Stimulated activated naive CD8-positive, alpha-beta T cell treated with anti-CD3 and anti-CD28 coated beads, Interleukin-15, Interleukin-2, amounts not matched to agents 100 ng/mL and 50 ng/mL, for 24 hours (primary cell): ENCODE measurements at regions not wholly inside any gene's neighbourhood (a gene's known extent, or its start where the extent isn't known, plus 50 kb on each side); places are given as distances from the start of the nearest gene placed in this dataset.
"Not testable (repeated sequence)": the region's sequence is repeated elsewhere in the genome, so short reads cannot be mapped to it uniquely, and the experiment has no call there.

Experiments used
- H3K27ac Mint-ChIP-seq: one replicate; pipeline ENCODE4 v1.8.0; 2021; ENCODE audit warnings: mild to moderate bottlenecking, mixed read lengths
- H3K27me3 Mint-ChIP-seq: one replicate; pipeline ENCODE4 v1.8.0; 2021; ENCODE audit warnings: mixed read lengths
- H3K36me3 Mint-ChIP-seq: one replicate; pipeline ENCODE4 v1.8.0; 2021; ENCODE audit warnings: low read depth, mixed read lengths
- H3K4me1 Mint-ChIP-seq: one replicate; pipeline ENCODE4 v1.8.0; 2021; ENCODE audit warnings: low read depth, mixed read lengths
- H3K4me3 Mint-ChIP-seq: one replicate; pipeline ENCODE4 v1.8.0; 2021; ENCODE audit warnings: mild to moderate bottlenecking, mixed read lengths
- H3K9me3 Mint-ChIP-seq: one replicate; pipeline ENCODE4 v1.8.0; 2021; ENCODE audit warnings: mixed read lengths

- no peak overlapping the region for H3K4me3 Mint-ChIP-seq
- H3K9me3 Mint-ChIP-seq, result no peaks in the 10 kb centered on the region
- H3K36me3 Mint-ChIP-seq, result no peaks in the 10 kb centered on the region
- no peaks in the 10 kb centered on the region for H3K27me3 Mint-ChIP-seq
- H3K4me1 Mint-ChIP-seq, result peaks cover 10% of the 10 kb centered on the region
- H3K27ac Mint-ChIP-seq, result peak overlapping the region; percentile 4
Observed at GRCh38 chr13:50636007-50636704, 207.3 kb downstream of the DLEU7 start.

DNA sequence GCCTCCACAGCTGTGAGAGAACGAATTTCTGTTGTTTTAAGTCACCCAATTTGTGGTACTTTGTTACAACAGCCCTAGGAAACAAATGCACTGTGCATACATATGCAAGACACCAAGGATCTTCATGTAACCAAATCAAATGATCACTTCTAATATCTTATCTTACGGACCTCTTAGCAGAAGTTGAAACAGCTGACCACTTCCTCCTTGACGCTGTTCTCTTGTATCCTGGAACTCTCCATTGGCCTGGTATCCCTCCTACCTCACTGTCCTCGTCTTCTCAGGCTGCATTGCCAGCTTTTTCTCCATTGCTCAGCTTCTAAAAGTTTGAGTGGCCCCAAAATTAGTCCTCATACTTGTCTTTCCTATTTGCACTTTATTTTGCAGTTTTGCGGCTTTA, 200.4 kb downstream of the DLEU7 start:
- Mint-ChIP-seq H3K9me3 (no peaks in the 10 kb centered on the region), H3K4me1 (no peaks in the 10 kb centered on the region), H3K27ac (no peak overlapping the region), H3K36me3 (no peaks in the 10 kb centered on the region), H3K27me3 (no peaks in the 10 kb centered on the region), H3K4me3 (no peak overlapping the region)

DNA sequence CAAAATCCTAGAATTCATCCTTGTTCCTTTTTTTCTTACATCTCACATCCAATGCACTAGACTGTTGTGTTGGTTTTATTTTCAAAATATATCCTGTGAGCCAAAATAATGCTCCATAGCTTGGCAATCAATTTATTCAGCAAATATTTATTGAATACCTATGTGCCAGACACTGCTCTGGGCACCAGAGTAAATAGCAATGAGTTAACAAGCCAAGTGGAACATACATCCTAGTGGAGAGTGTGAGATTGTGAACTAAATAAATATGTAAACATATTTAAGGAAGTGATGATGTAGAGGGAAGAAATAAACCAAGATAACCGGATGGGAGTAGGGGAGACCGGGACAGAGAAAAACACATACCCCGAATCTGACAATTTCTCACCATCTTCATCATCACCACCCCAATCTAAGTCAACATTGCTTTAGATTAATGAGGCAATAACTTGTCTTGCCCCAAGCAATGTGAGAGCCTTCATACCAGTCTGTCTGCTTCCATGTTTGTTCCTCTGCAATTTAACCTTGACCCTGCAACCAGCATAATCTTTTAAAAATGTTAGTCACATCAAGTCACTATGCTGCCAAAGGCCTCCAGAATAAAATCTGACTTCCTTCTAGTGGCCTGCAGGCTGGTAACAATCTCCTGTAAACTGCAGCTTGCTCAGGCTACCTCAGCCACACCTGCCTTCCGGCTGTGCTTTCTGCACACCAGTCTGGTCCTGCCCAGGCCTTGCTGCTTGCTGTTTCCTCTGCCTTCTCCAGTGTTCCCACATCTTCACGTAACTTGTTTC, 199.2 kb downstream of the DLEU7 start:
- Mint-ChIP-seq H3K27ac (no peak overlapping the region), H3K4me3 (no peak overlapping the region), H3K27me3 (no peaks in the 10 kb centered on the region)

GRCh38 chr13:50645092-50645491, 198.4 kb downstream of the DLEU7 start:
- no peaks in the 10 kb centered on the region for H3K27me3 Mint-ChIP-seq
- H3K9me3 Mint-ChIP-seq, result no peaks in the 10 kb centered on the region
- no peak overlapping the region for H3K4me3 Mint-ChIP-seq
- no peaks in the 10 kb centered on the region for H3K36me3 Mint-ChIP-seq
- H3K4me1 Mint-ChIP-seq, result no peaks in the 10 kb centered on the region
- H3K27ac Mint-ChIP-seq, result no peak overlapping the region

More for the DNA sequence above, 199.2 kb downstream of the DLEU7 start:
- H3K9me3 Mint-ChIP-seq, result no peaks in the 10 kb centered on the region
- H3K4me1 Mint-ChIP-seq, result no peaks in the 10 kb centered on the region
- H3K36me3 Mint-ChIP-seq, result no peaks in the 10 kb centered on the region

- no peak overlapping the region for H3K27ac Mint-ChIP-seq
- H3K36me3 Mint-ChIP-seq, result no peaks in the 10 kb centered on the region
- H3K9me3 Mint-ChIP-seq, result no peaks in the 10 kb centered on the region
- H3K4me3 Mint-ChIP-seq, result no peak overlapping the region
- H3K27me3 Mint-ChIP-seq, result no peaks in the 10 kb centered on the region
- peaks cover 6% of the 10 kb centered on the region for H3K4me1 Mint-ChIP-seq
Observed at GRCh38 chr13:50646070-50646469, 197.4 kb downstream of the DLEU7 start.

DNA sequence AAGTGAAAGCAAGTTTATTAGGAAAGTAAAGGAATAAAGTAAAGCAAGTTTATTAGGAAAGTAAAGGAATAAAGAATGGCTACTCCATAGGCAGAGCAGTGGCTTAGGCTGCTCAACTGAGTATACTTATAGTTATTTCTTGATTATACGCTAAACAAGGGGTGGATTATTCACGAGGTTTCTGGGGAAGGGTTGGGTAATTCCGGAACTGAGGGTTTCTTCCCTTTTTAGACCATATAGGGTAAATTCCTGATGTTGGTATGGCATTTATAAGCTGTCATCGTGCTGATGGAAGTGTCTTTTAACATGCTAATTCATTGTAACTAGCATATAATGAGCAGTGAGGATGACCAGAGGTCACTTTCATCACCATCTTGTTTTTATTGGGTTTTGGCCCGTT, 194.3 kb downstream of the DLEU7 start:
- H3K27ac Mint-ChIP-seq, result no peak overlapping the region
- peaks cover 8% of the 10 kb centered on the region for H3K4me1 Mint-ChIP-seq
- no peak overlapping the region for H3K4me3 Mint-ChIP-seq
- no peaks in the 10 kb centered on the region for H3K36me3 Mint-ChIP-seq
- H3K9me3 Mint-ChIP-seq, result no peaks in the 10 kb centered on the region
- no peaks in the 10 kb centered on the region for H3K27me3 Mint-ChIP-seq

DNA sequence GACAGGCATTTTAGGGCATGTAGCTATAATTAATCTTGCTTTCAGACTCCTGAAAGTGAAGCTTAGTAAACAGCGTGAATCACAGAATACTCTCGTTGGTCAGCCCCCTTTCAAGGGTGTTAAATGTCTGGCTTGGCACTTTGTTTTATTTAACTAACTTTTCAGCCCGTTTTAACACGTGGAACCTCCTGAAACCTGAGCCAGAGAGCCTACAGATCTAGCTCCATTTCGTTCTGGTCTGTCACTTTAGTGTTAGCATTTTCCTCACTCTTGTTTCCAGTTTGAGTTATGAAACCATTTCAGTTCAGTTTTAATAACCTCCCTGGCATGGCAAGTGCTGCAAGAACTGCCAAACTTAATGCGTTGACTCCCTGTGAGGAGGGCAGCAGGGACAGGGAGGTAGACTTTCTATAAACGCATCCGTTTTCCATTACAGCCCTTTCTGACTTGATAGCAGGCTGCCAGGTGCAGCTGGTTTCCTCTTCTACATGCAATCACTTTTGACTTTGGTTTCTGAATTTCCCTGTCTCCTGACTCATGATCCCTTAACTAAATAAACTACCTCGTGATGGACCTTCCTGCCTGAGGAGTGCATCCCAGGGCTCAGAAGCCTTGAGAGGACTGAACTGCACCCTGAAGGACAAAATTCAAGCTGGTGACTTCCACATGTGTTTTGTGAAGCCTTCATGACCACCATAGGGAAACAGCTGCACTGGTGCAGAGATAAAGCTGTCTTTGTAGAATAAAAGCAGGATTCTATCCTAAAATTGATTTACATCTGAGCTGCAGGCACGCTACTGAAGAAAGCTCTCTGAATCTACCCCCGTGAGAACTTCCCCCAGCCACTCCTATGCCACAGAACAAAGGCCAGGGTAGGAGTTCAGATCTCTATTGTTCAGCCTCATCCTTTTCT, 192.6 kb downstream of the DLEU7 start:
- Mint-ChIP-seq H3K27me3 (no peaks in the 10 kb centered on the region), H3K27ac (no peak overlapping the region), H3K9me3 (no peaks in the 10 kb centered on the region), H3K4me3 (no peak overlapping the region), H3K4me1 (peaks cover 8% of the 10 kb centered on the region), H3K36me3 (no peaks in the 10 kb centered on the region)

GRCh38 chr13:50651922-50652321, 191.6 kb downstream of the DLEU7 start:
- H3K27me3 Mint-ChIP-seq, result no peaks in the 10 kb centered on the region
- H3K9me3 Mint-ChIP-seq, result no peaks in the 10 kb centered on the region
- no peak overlapping the region for H3K4me3 Mint-ChIP-seq

DNA sequence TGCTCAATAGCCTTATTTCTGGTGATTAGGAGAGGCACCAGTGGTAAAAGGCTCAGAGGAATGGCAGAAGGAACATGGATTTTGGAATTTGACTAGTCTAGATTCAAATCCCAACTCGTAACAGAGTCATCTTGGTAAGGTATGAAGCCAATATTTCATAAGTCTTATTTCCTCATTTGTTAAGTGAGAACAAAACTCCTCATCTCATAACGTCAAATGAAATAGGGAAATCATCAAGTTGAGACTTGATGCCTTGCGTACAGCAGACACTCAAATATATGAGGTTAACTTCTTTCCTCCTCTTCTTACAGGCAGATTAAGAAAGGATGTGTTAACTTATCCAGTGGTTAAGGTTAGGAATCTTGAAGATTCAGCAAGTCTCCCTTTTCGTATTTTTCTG, 189.2 kb downstream of the DLEU7 start:
- no peak overlapping the region for H3K27ac Mint-ChIP-seq
- H3K27me3 Mint-ChIP-seq, result no peaks in the 10 kb centered on the region
- no peaks in the 10 kb centered on the region for H3K36me3 Mint-ChIP-seq
- no peaks in the 10 kb centered on the region for H3K9me3 Mint-ChIP-seq
- peaks cover 8% of the 10 kb centered on the region for H3K4me1 Mint-ChIP-seq
- no peak overlapping the region for H3K4me3 Mint-ChIP-seq

More at GRCh38 chr13:50651922-50652321, 191.6 kb downstream of the DLEU7 start:
- Mint-ChIP-seq H3K27ac (no peak overlapping the region), H3K4me1 (peaks cover 8% of the 10 kb centered on the region), H3K36me3 (no peaks in the 10 kb centered on the region)

GRCh38 chr13:50661881-50662280, 181.6 kb downstream of the DLEU7 start:
- H3K36me3 Mint-ChIP-seq, H3K4me3 Mint-ChIP-seq, H3K27ac Mint-ChIP-seq, H3K4me1 Mint-ChIP-seq, H3K9me3 Mint-ChIP-seq, H3K27me3 Mint-ChIP-seq: not testable (repeated sequence)

DNA sequence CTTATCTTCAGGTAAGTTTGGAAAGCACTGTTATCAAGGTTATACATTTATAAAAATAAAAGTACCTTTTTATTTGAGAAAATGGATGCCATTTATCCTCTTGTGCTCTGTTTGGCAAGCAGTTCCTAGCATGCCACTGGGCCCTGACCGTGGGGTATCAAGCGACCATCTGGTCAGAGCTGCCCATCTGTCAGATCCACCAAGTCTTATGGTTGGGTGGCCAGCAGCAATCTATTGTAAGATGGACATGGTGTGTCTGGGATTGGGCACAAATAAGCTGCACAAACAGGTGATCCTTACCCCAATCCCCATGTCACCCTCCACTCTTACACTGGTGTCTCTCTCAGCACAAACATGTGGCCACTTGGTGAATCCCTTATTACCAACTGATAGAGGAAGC, 178.5 kb downstream of the DLEU7 start:
- no peak overlapping the region for H3K27ac Mint-ChIP-seq
- H3K4me1 Mint-ChIP-seq, result no peaks in the 10 kb centered on the region
- peaks cover 3% of the 10 kb centered on the region for H3K27me3 Mint-ChIP-seq
- H3K36me3 Mint-ChIP-seq, result no peaks in the 10 kb centered on the region
- peaks cover 5% of the 10 kb centered on the region for H3K9me3 Mint-ChIP-seq
- H3K4me3 Mint-ChIP-seq, result no peak overlapping the region

- Mint-ChIP-seq H3K27ac (no peak overlapping the region), H3K27me3 (peaks cover 3% of the 10 kb centered on the region), H3K4me3 (no peak overlapping the region), H3K36me3 (no peaks in the 10 kb centered on the region), H3K9me3 (peaks cover 5% of the 10 kb centered on the region), H3K4me1 (no peaks in the 10 kb centered on the region)
Observed at GRCh38 chr13:50668049-50668448, 175.4 kb downstream of the DLEU7 start.

GRCh38 chr13:50668691-50669271, 174.7 kb downstream of the DLEU7 start:
- no peak overlapping the region for H3K27ac Mint-ChIP-seq
- peaks cover 5% of the 10 kb centered on the region for H3K9me3 Mint-ChIP-seq
- H3K27me3 Mint-ChIP-seq, result peaks cover 3% of the 10 kb centered on the region
- H3K4me3 Mint-ChIP-seq, result no peak overlapping the region
- H3K36me3 Mint-ChIP-seq, result no peaks in the 10 kb centered on the region
- H3K4me1 Mint-ChIP-seq, result no peaks in the 10 kb centered on the region

GRCh38 chr13:50670272-50670671, 173.2 kb downstream of the DLEU7 start:
- H3K4me3 Mint-ChIP-seq, result no peak overlapping the region
- no peaks in the 10 kb centered on the region for H3K36me3 Mint-ChIP-seq
- peaks cover 5% of the 10 kb centered on the region for H3K9me3 Mint-ChIP-seq
- peaks cover 3% of the 10 kb centered on the region for H3K27me3 Mint-ChIP-seq
- no peak overlapping the region for H3K27ac Mint-ChIP-seq
- no peaks in the 10 kb centered on the region for H3K4me1 Mint-ChIP-seq
